IMR-90 (cell line): ENCODE measurements at regions not wholly inside any gene's neighbourhood (a gene's known extent, or its start where the extent isn't known, plus 50 kb on each side); places are given as distances from the start of the nearest gene placed in this dataset.

Experiments used
- ATAC-seq: fragments of 200-7000 bp; cut with Tn5 transposase; 2 replicates; pipeline ENCODE4 v1.9.1; 2020; ENCODE audit warnings: low read depth, mild to moderate bottlenecking, moderate library complexity
- BruUV-seq: library from RNA; stranded (reverse); fragments of 400-500 nt; replicated peaks from 2 replicates; lab custom pipeline; 2021; lab: Mats Ljungman, UMichigan
- CTCF ChIA-PET: fragments of 300-600 bp; formaldehyde crosslinking; extraction: SDS; loops from one replicate; lab custom pipeline; 2021; ENCODE audit warnings: antibody characterized with exemption; lab: Yijun Ruan, JAX
- POLR2A ChIA-PET: fragments of 300-600 bp; sonication (Branson Sonifier 250); formaldehyde crosslinking; loops from one replicate; lab custom pipeline; 2022; ENCODE audit warnings: antibody characterized with exemption; ENCODE audit not compliant: unreplicated experiment; lab: Charles Lee
- DNase-seq: peaks from one replicate; pipeline ENCODE4 v3.0.0; 2013
- H2AFZ ChIP-seq: replicated peaks from 2 replicates; pipeline ENCODE3; 2013; ENCODE audit warnings: low read length, mild to moderate bottlenecking; ENCODE audit not compliant: poor library complexity
- H2AK5ac ChIP-seq: 2 replicates; pipeline ENCODE4 v1.6.1; 2013; ENCODE audit warnings: low read depth, low read length, inconsistent platforms
- H2AK9ac ChIP-seq: replicated peaks from 2 replicates; pipeline ENCODE3; 2013; ENCODE audit warnings: mild to moderate bottlenecking, low read depth, low read length, moderate library complexity; ENCODE audit not compliant: poor library complexity
- H2BK120ac ChIP-seq: 2 replicates; pipeline ENCODE4 v1.6.1; 2013; ENCODE audit warnings: low read depth, low read length, inconsistent platforms
- H2BK15ac ChIP-seq: 3 replicates; pipeline ENCODE4 v1.6.1; 2013; ENCODE audit warnings: low read depth, low read length, inconsistent platforms
- H2BK20ac ChIP-seq: 2 replicates; pipeline ENCODE4 v1.6.1; 2013; ENCODE audit warnings: low read depth, mild to moderate bottlenecking, inconsistent platforms, low read length, moderate library complexity
- H2BK5ac ChIP-seq: 2 replicates; pipeline ENCODE4 v1.6.1; 2013; ENCODE audit warnings: mild to moderate bottlenecking, low read depth, low read length, inconsistent platforms; ENCODE audit not compliant: poor library complexity, severe bottlenecking
- H3K14ac ChIP-seq: replicated peaks from 2 replicates; pipeline ENCODE4 v1.6.1; 2013; ENCODE audit warnings: low read depth, low read length, inconsistent platforms
- H3K18ac ChIP-seq: 2 replicates; pipeline ENCODE4 v1.6.1; 2013; ENCODE audit warnings: low read depth, low read length, control low read depth
- H3K23ac ChIP-seq: 2 replicates; pipeline ENCODE4 v1.6.1; 2013; ENCODE audit warnings: low read depth, low read length, inconsistent platforms
- H3K27ac ChIP-seq: 2 replicates; pipeline ENCODE4 v1.5.1; 2013; ENCODE audit warnings: mild to moderate bottlenecking, control low read depth, low read length; ENCODE audit not compliant: insufficient read depth
- H3K27me3 ChIP-seq: 2 replicates; pipeline ENCODE4 v1.6.1; 2013; ENCODE audit warnings: low read length; ENCODE audit not compliant: control insufficient read depth, insufficient read depth
- H3K36me3 ChIP-seq: 2 replicates; pipeline ENCODE4 v1.6.1; 2013; ENCODE audit warnings: low read length, mixed read lengths; ENCODE audit not compliant: control insufficient read depth, insufficient read depth
- H3K4ac ChIP-seq: 2 replicates; pipeline ENCODE4 v1.6.1; 2013; ENCODE audit warnings: low read depth, low read length, inconsistent platforms
- H3K4me1 ChIP-seq: 2 replicates; pipeline ENCODE4 v1.6.1; 2013; ENCODE audit warnings: low read length, mixed read lengths; ENCODE audit not compliant: control insufficient read depth, insufficient read depth
- H3K4me2 ChIP-seq: 2 replicates; pipeline ENCODE4 v1.6.1; 2013; ENCODE audit warnings: low read depth, mild to moderate bottlenecking, control low read depth, low read length, moderate library complexity
- H3K4me3 ChIP-seq: 2 replicates; pipeline ENCODE4 v1.5.1; 2013; ENCODE audit warnings: low read depth, mild to moderate bottlenecking, control low read depth, low read length, moderate library complexity; ENCODE audit not compliant: insufficient read depth
- H3K56ac ChIP-seq: 2 replicates; pipeline ENCODE4 v1.6.1; 2013; ENCODE audit warnings: low read length, inconsistent platforms; ENCODE audit not compliant: insufficient read depth; ENCODE audit errors: extremely low read depth
- H3K79me1 ChIP-seq, 2 experiments: 2 replicates each; pipeline ENCODE4 v1.6.1; 2013; ENCODE audit warnings: low read length in 2 of 2, inconsistent platforms in 1 of 2, low read depth in 1 of 2
- H3K9ac ChIP-seq: 2 replicates; pipeline ENCODE4 v1.6.1; 2013; ENCODE audit warnings: low read depth, low read length, control low read depth
- H3K9me1 ChIP-seq: 2 replicates; pipeline ENCODE4 v1.6.1; 2013; ENCODE audit warnings: low read length, inconsistent platforms; ENCODE audit not compliant: insufficient read depth
- H3K9me3 ChIP-seq: 2 replicates; pipeline ENCODE4 v1.6.1; 2013; ENCODE audit warnings: low read length; ENCODE audit not compliant: control insufficient read depth, insufficient read depth
- H4K20me1 ChIP-seq: 2 replicates; pipeline ENCODE4 v1.6.1; 2013; ENCODE audit warnings: low read length, inconsistent platforms; ENCODE audit not compliant: insufficient read depth
- H4K5ac ChIP-seq: 2 replicates; pipeline ENCODE4 v1.6.1; 2013; ENCODE audit warnings: mild to moderate bottlenecking, low read depth, low read length, control low read depth
- H4K8ac ChIP-seq, 2 experiments: 2 replicates each; pipeline ENCODE4 v1.6.1; 2013; ENCODE audit warnings: low read depth in 2 of 2, low read length in 2 of 2, control low read depth in 1 of 2, inconsistent platforms in 1 of 2
- H4K91ac ChIP-seq: 2 replicates; pipeline ENCODE4 v1.6.1; 2013; ENCODE audit warnings: low read depth, low read length, inconsistent platforms; ENCODE audit not compliant: insufficient read depth
- BHLHE40 ChIP-seq: fragments of 150-350 bp; IDR thresholded peaks from 2 replicates; pipeline ENCODE4 v1.6.1; 2016; ENCODE audit warnings: mild to moderate bottlenecking, low read depth, low read length
- CEBPB ChIP-seq: IDR thresholded peaks from 2 replicates; pipeline ENCODE4 v1.6.1; 2012; ENCODE audit warnings: low read depth, low read length, improper control_type of control experiment
- CHD1 ChIP-seq: IDR thresholded peaks from 2 replicates; pipeline ENCODE4 v1.6.1; 2012; ENCODE audit warnings: low read depth, low read length, improper control_type of control experiment
- ELK1 ChIP-seq: fragments of 150-350 bp; IDR thresholded peaks from 2 replicates; pipeline ENCODE4 v1.6.1; 2016; ENCODE audit warnings: low read depth, mild to moderate bottlenecking, low read length, moderate library complexity, borderline replicate concordance
- FOS ChIP-seq: fragments of 150-350 bp; IDR thresholded peaks from 2 replicates; pipeline ENCODE4 v1.6.1; 2016; ENCODE audit warnings: low read depth, low read length
- MAFK ChIP-seq: IDR thresholded peaks from 2 replicates; pipeline ENCODE4 v1.6.1; 2012; ENCODE audit warnings: low read depth, low read length, improper control_type of control experiment
- MAZ ChIP-seq: IDR thresholded peaks from 2 replicates; pipeline ENCODE4 v1.6.1; 2012; ENCODE audit warnings: low read depth, mild to moderate bottlenecking, low read length, improper control_type of control experiment, moderate library complexity, borderline replicate concordance
- MXI1 ChIP-seq: IDR thresholded peaks from 2 replicates; pipeline ENCODE4 v1.6.1; 2012; ENCODE audit warnings: low read depth, mild to moderate bottlenecking, low read length, moderate library complexity, borderline replicate concordance
- NFE2L2 ChIP-seq: fragments of 150-350 bp; IDR thresholded peaks from 2 replicates; pipeline ENCODE4 v1.6.1; 2016; ENCODE audit warnings: low read depth, mild to moderate bottlenecking, low read length
- POLR2A ChIP-seq: IDR thresholded peaks from 2 replicates; pipeline ENCODE4 v1.6.1; 2012; ENCODE audit warnings: mild to moderate bottlenecking, low read depth, low read length
- RAD21 ChIP-seq: IDR thresholded peaks from 2 replicates; pipeline ENCODE4 v1.6.1; 2012; ENCODE audit warnings: low read length, improper control_type of control experiment
- RFX5 ChIP-seq: IDR thresholded peaks from 2 replicates; pipeline ENCODE4 v1.8.0; 2012; ENCODE audit warnings: low read depth, mild to moderate bottlenecking, low read length, moderate library complexity
- SMC3 ChIP-seq: fragments of 150-350 bp; IDR thresholded peaks from 2 replicates; pipeline ENCODE4 v1.6.1; 2016; ENCODE audit warnings: low read depth, mild to moderate bottlenecking, antibody characterized with exemption, low read length, moderate library complexity
- USF2 ChIP-seq: fragments of 150-350 bp; IDR thresholded peaks from 2 replicates; pipeline ENCODE4 v1.6.1; 2017; ENCODE audit warnings: mild to moderate bottlenecking, antibody characterized with exemption, low read length, low read depth
- WGBS, 2 experiments: methylation state at CpG; one replicate each; pipeline versions ENCODE4 v1.1.5 to v1.1.7; 2013; ENCODE audit warnings: missing lambda C conversion rate in 2 of 2; ENCODE audit not compliant: insufficient read length in 1 of 2; ENCODE audit errors: extremely low coverage in 2 of 2; 5-methylcytosine and 5-hydroxymethylcytosine counted together
- dilution Hi-C: fragments of 300-500 bp; cut with HindIII; formaldehyde crosslinking; loops from one replicate; pipeline ENCODE4 v1.14.3; 2018; ENCODE audit warnings: low sequenced_read_pairs; ENCODE audit not compliant: unreplicated experiment
- in situ Hi-C: fragments of 300-500 bp; cut with MboI; formaldehyde crosslinking; loops from 3 replicates; pipeline ENCODE4 v1.14.3; 2019; ENCODE audit warnings: low sequenced_read_pairs, inconsistent platforms, mixed read lengths
- intact Hi-C: fragments of 100-400 bp; cut with micrococcal nuclease; formaldehyde crosslinking; loops from 2 replicates; pipeline ENCODE4 v1.10.0; 2022

- dilution Hi-C loops: no loop called here
- in situ Hi-C loops: no loop called here
- WGBS, 2 experiments: no CpG with 5 or more reads among the region's 5 CpGs
- Histone ChIP-seq H4K20me1 (no peaks in the 10 kb centered on the region), H2AFZ (no peak overlapping the region), H3K56ac (no peak overlapping the region), H3K27ac (no peak overlapping the region), H2BK20ac (no peak overlapping the region), H2BK5ac (no peak overlapping the region), H2AK5ac (no peak overlapping the region), H2AK9ac (no peak overlapping the region), H3K4me2 (no peak overlapping the region), H3K18ac (no peak overlapping the region), H3K9ac (no peak overlapping the region), H2BK120ac (no peak overlapping the region), H3K79me1 (no peaks in the 10 kb centered on the region), H3K9me1 (no peaks in the 10 kb centered on the region), H4K91ac (no peak overlapping the region), H3K36me3 (no peaks in the 10 kb centered on the region), H2BK15ac (no peak overlapping the region), H3K27me3 (no peaks in the 10 kb centered on the region; the same call in 1 of the 2 replicates), H3K4me1 (no peaks in the 10 kb centered on the region), H4K5ac (no peak overlapping the region), H3K14ac (no peak overlapping the region), H4K8ac (no peak overlapping the region), H3K9me3 (no peaks in the 10 kb centered on the region), H3K4ac (no peak overlapping the region), H3K4me3 (no peak overlapping the region), H3K23ac (no peak overlapping the region)
- ChIA-PET CTCF (no interaction called here), POLR2A (no interaction called here)
- ATAC-seq (no peak), DNase-seq (no peak)
- BruUV-seq: no TSS peak
- intact Hi-C loops: no loop called here
- no peak for TF ChIP-seq SMC3
- no peak for TF ChIP-seq RFX5
- no peak for TF ChIP-seq MXI1
- no peak for TF ChIP-seq MAFK
- no peak for TF ChIP-seq RAD21
- no peak for TF ChIP-seq CEBPB
- no peak for TF ChIP-seq CHD1
- TF ChIP-seq USF2: no peak
- no peak for TF ChIP-seq MAZ
- no peak for TF ChIP-seq NFE2L2
- no peak for TF ChIP-seq ELK1
- no peak for TF ChIP-seq FOS
- TF ChIP-seq POLR2A: no peak
- TF ChIP-seq BHLHE40: no peak
Measured at GRCh38 chr12:104815935-104816334, 142.2 kb downstream of the SLC41A2 start.
